ENCODE measurements at regions not wholly inside any gene's neighbourhood (a gene's known extent, or its start where the extent isn't known, plus 50 kb on each side); places are given as distances from the start of the nearest gene placed in this dataset.

DNA sequence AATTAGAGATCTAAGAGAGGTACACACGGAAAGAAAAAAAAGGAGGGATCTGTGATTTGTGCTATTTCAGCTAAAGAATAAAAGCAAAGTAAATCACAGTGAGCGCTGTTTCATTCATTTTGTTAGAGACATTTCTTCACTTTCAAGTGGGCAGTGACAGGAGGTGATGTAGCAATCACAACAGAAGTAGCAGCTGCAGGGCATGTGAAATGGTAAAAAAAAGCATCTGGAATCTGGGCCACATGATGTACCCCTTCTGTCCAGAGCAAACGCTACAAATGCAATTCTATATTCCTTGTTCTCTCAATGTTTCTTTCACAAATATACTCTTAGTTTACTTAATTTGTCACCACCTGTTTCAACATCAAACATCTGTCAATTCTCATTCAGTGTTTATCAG is 786.5 kb downstream of the LRRIQ3 start:
- Mint-ChIP-seq H3K27me3 (ENCODE audit: low read depth in 3 of 3) (peaks cover 0 to 4% (median 0%) of the 10 kb centered on the region in 3 donors), H3K36me3 (no peaks in the 10 kb centered on the region), H3K27ac (no peak overlapping the region), H3K4me3 (no peak overlapping the region), H3K9me3 (peaks cover 12 to 47% (median 20%) of the 10 kb centered on the region in 6 donors), H3K4me1 (no peaks in the 10 kb centered on the region)
- no peak for DNase-seq

DNA sequence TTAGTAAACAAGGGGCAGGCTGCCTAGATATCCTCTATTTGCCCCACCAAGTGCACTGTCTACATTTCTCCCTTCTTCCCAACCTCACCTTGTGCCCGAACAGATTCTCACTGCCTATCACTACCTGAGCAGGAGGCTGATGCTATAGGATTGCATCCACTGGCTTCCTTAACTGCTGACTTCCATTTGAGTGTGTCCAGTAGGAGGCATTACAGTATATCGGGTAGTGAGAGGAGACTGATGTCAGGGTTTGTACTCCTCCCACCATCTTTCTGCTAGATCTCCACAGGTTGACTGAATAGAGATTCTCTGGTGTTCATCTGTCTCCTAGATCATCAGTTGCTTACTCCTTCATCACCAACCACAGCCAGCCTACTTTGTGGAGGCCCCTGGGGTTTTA is 796.3 kb downstream of the LRRIQ3 start:
- Mint-ChIP-seq H3K27ac (no peak overlapping the region), H3K36me3 (no peaks in the 10 kb centered on the region), H3K4me1 (no peaks in the 10 kb centered on the region), H3K4me3 (no peak overlapping the region), H3K27me3 (ENCODE audit: low read depth in 3 of 3) (no peaks in the 10 kb centered on the region), H3K9me3 (peaks cover 3 to 23% (median 11%) of the 10 kb centered on the region in 6 donors)
- no peak for DNase-seq

DNA sequence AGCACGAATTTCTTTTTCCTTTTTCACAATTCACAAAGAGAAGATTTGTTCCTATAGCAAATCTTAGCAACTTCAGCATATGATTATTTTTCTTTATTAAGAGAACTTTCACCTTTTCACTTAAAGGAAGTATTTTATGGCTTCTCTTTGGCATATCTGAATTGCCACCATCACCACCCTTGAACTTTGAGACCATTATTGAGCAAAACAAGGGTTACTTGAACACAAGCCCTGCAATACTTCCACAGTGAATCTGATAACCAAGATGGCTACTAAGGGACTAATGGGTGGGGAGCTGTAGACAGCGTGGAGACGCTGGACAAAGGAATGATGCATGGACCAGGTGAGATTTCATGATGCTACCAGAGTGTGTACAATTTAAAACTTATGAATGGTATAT is 815.0 kb downstream of the LRRIQ3 start:
- no peak overlapping the region for H3K27ac Mint-ChIP-seq
- H3K4me3 Mint-ChIP-seq, result no peak overlapping the region
- no peak for DNase-seq
- H3K9me3 Mint-ChIP-seq, result peaks cover 3 to 34% (median 22%) of the 10 kb centered on the region in 6 donors
- H3K36me3 Mint-ChIP-seq, result no peaks in the 10 kb centered on the region
- no peaks in the 10 kb centered on the region for H3K27me3 Mint-ChIP-seq (ENCODE audit: low read depth in 3 of 3)
- no peaks in the 10 kb centered on the region for H3K4me1 Mint-ChIP-seq

DNA sequence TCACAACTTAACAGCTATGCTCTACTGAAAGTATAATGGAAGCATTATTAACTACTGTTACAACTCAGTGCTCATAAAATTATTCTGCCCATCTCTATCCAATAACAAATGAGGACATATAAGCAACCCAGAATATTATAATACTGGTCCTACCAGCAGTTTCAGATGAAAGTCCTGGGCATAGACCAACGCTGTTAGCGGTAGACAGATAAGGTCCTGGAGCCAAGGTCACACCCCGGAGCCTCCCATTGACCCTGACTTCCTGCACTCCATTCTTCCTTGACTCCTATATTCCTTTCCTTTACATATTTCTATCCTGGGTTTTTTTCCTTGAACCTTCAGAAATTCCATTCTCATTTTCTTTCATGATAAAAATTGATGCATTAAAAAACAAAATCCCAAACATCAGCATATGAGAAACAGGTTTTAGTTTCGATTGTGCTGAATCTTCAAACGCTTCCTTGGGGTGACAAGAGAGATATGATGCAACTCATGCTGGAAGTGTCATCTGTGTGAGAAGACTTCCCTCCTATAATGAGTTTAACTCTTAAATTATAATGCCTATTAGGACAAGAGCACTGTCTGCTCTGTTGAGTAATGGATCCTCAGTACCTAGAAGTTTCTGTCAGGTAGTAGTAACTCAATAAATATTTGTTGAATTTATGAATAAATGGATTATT is 831.1 kb downstream of the LRRIQ3 start:
- H3K4me3 Mint-ChIP-seq, result no peak overlapping the region
- H3K27me3 Mint-ChIP-seq (ENCODE audit: low read depth in 3 of 3), result no peaks in the 10 kb centered on the region
- H3K9me3 Mint-ChIP-seq, result peaks cover 7 to 62% (median 21%) of the 10 kb centered on the region in 6 donors
- DNase-seq, result no peak
- peaks cover 0 to 4% (median 0%) of the 10 kb centered on the region in 3 donors for H3K36me3 Mint-ChIP-seq
- no peaks in the 10 kb centered on the region for H3K4me1 Mint-ChIP-seq
- H3K27ac Mint-ChIP-seq, result no peak overlapping the region

DNA sequence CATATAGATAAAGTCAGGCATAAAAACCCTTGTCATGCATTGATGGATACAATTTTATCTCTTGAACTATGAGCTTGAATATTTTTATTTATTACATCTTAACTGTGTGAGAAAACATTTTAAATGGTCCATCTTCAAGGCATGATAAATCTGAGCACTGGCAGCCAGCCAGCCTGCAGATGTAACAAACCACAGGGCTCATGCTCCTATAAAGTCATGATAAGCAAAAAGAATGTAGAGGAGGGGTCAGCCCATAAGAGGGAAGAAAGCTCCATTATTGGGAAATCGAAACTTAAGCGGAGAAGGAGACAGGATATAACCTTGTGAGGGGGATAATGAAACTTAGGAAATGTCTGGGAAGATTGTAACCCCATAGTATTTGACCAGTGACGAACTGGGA is 839.0 kb downstream of the LRRIQ3 start:
- Mint-ChIP-seq H3K36me3 (no peaks in the 10 kb centered on the region), H3K27ac (no peak overlapping the region), H3K27me3 (ENCODE audit: low read depth in 3 of 3) (no peaks in the 10 kb centered on the region), H3K4me3 (no peak overlapping the region), H3K9me3 (peaks cover 9 to 31% (median 20%) of the 10 kb centered on the region in 6 donors), H3K4me1 (no peaks in the 10 kb centered on the region)
- DNase-seq, result no peak

DNA sequence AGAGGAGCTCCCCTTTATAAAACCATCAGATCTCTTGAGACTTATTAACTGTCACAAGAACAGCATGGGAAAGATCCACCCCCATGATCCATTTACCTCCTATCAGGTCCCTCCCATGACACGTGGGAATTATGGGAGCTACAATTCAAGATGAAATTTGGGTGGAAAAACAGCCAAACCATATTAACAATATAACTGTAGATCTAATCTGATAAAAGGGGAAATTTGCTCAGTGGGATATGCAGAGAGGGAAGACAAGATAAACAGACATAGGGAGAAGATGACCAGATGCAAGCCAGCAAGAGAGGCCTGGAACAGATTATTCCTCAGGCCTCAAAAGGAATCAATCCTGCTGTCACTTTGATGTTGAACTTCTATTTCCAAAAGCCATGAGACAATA is 841.5 kb downstream of the LRRIQ3 start:
- peaks cover 8 to 31% (median 15%) of the 10 kb centered on the region in 6 donors for H3K9me3 Mint-ChIP-seq
- H3K27ac Mint-ChIP-seq, result no peak overlapping the region
- H3K27me3 Mint-ChIP-seq (ENCODE audit: low read depth in 3 of 3), result no peaks in the 10 kb centered on the region
- H3K36me3 Mint-ChIP-seq, result no peaks in the 10 kb centered on the region
- no peak for DNase-seq
- no peaks in the 10 kb centered on the region for H3K4me1 Mint-ChIP-seq
- H3K4me3 Mint-ChIP-seq, result no peak overlapping the region

DNA sequence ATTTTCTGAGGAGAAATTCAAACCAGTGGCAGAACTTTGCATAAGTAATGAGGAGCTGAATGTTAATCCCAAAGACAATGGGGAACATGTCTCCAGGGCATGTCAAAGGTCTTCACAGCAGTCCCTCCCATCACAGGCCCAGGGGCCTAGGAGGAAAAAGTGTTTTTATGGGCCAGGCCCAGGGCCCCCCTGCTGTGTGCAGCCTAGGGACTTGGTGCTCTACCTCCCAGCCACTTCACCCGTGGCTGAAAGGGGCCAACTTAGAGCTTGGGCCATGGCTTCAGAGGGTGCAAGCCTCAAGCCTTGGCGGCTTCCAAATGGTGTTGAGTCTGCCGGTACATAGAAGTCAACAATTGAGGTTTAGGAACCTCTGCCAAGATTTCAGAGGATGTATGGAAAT is 854.0 kb downstream of the LRRIQ3 start:
- H3K27ac Mint-ChIP-seq, result no peak overlapping the region
- H3K36me3 Mint-ChIP-seq, result peaks cover 0 to 6% (median 0%) of the 10 kb centered on the region in 3 donors
- peaks cover 0 to 1% (median 0%) of the 10 kb centered on the region in 3 donors for H3K27me3 Mint-ChIP-seq (ENCODE audit: low read depth in 3 of 3)
- no peak overlapping the region for H3K4me3 Mint-ChIP-seq
- DNase-seq, result no peak
- peaks cover 9 to 37% (median 25%) of the 10 kb centered on the region in 6 donors for H3K9me3 Mint-ChIP-seq
- no peaks in the 10 kb centered on the region for H3K4me1 Mint-ChIP-seq

DNA sequence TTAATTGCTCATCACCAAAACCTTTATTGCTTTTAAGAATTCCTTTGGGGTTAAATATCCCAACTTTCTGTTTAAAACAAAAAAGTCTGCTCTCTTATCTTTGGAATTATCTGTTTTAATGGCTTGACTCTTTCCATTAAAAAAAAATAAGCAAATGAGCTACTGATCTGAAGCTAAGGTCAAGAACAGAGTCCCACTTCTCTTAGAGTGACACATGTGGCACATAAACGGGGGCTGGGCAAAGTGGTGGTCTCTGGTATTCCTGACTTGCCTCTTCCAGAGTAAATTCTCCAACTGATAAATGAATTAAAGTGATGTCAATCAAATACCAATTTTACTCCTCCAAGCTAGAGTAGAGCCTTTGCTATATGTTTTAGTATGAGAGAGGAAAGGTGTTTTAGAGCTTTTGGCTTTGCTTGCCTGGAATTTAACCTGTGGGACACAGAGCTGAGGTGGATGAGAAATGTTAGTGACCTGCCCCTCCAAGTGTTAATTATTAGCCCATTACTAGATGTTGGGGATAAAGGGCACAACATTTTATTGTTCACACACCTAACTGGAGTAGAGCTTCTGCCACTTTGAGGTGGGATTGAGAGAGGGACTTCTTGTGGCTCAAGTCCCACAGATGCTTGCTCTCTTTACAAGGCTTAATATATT is 864.0 kb downstream of the LRRIQ3 start:
- peaks cover 0 to 3% (median 0%) of the 10 kb centered on the region in 3 donors for H3K36me3 Mint-ChIP-seq
- H3K4me1 Mint-ChIP-seq, result no peaks in the 10 kb centered on the region
- H3K27ac Mint-ChIP-seq, result no peak overlapping the region
- DNase-seq, result no peak
- H3K4me3 Mint-ChIP-seq, result no peak overlapping the region
- H3K27me3 Mint-ChIP-seq (ENCODE audit: low read depth in 3 of 3), result peaks cover 0 to 3% (median 2%) of the 10 kb centered on the region in 3 donors
- H3K9me3 Mint-ChIP-seq, result peaks cover 10 to 39% (median 33%) of the 10 kb centered on the region in 6 donors

DNA sequence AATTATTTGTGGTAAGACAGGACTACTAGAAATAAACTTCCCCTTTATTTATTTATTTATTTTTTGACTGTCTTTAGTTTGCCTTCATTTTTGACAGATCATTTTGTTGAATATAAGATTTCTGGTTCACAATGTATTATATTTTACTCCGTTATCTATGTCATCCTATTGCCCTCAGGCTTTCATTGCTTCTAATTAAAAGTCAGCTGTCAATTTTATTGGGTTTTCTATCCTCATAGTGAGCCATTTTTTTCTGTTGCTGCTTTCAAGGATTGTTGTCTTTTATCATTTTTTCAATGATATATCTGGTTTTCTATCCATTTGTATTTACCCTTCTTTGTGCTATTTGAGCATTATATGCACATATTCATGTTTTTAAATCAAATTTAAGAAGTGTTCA is 866.2 kb downstream of the LRRIQ3 start:
- H3K27me3 Mint-ChIP-seq (ENCODE audit: low read depth in 3 of 3), result peaks cover 0 to 3% (median under 1%) of the 10 kb centered on the region in 3 donors
- H3K27ac Mint-ChIP-seq, result no peak overlapping the region

DNA sequence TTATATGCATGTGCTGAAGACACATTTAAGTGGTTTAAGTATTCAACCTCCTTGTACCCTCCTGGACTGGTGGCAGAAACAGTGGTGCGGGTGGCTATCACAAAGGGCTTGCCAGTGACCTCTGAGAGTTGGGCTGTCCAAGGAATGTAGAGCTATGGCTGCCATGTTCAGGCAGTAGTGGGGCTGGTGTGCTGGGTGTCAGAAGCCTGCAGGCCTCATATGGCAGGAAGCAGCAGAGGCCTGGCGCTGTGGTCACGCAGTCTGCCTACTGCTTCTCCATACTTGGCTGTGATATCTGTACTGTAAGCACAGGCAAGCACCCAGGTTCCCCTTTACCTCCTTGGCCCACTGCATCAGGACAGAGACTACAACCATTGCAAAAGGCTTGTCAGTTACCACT is 870.0 kb downstream of the LRRIQ3 start:
- H3K4me1 Mint-ChIP-seq, result no peaks in the 10 kb centered on the region
- no peak for DNase-seq
- H3K36me3 Mint-ChIP-seq, result peaks cover 0 to 5% (median 3%) of the 10 kb centered on the region in 3 donors
- peaks cover 0 to 3% (median 0%) of the 10 kb centered on the region in 3 donors for H3K27me3 Mint-ChIP-seq (ENCODE audit: low read depth in 3 of 3)
- H3K9me3 Mint-ChIP-seq, result peaks cover 16 to 60% (median 45%) of the 10 kb centered on the region in 6 donors
- no peak overlapping the region for H3K4me3 Mint-ChIP-seq
- H3K27ac Mint-ChIP-seq, result no peak overlapping the region

More for the DNA sequence above, 866.2 kb downstream of the LRRIQ3 start:
- Mint-ChIP-seq H3K4me3 (no peak overlapping the region), H3K36me3 (peaks cover 0 to 3% (median 0%) of the 10 kb centered on the region in 3 donors), H3K9me3 (peaks cover 18 to 49% (median 34%) of the 10 kb centered on the region in 6 donors), H3K4me1 (no peaks in the 10 kb centered on the region)
- no peak for DNase-seq

DNA sequence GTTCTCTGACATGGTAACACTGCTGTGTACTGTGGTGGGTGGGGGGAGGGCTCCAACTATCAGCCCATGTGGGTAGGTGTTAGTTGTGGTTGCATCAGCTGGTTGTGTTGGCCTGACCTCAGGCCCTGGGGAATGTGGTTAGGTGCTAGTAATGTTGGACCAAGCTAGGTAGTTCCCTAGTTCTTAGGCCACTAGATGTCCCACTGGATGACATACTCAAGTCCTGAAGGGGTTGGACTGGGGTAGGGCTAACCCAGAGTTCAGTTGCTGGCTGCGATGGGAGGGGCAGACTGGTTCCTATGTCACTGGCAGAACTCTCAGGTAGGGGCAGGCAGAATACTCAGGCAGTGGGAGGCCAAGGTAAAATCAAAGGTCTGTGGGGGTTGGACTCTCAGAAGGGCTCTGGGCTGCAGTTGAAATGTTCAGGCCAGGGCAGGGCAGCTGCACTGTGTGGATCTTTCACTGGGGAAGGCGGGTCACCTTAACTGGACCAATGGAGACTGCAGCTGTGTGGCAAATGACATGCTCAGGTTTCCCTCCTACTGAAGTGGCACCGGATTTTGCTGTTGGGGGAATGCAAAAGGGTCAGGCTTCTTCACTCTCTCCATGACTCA is 870.7 kb downstream of the LRRIQ3 start:
- DNase-seq, result no peak
- Mint-ChIP-seq H3K27me3 (ENCODE audit: low read depth in 3 of 3) (peaks cover 0 to 4% (median 0%) of the 10 kb centered on the region in 3 donors), H3K27ac (no peak overlapping the region), H3K4me1 (no peaks in the 10 kb centered on the region), H3K9me3 (peaks cover 15 to 62% (median 44%) of the 10 kb centered on the region in 6 donors), H3K4me3 (no peak overlapping the region), H3K36me3 (peaks cover 0 to 5% (median 0%) of the 10 kb centered on the region in 3 donors)

DNA sequence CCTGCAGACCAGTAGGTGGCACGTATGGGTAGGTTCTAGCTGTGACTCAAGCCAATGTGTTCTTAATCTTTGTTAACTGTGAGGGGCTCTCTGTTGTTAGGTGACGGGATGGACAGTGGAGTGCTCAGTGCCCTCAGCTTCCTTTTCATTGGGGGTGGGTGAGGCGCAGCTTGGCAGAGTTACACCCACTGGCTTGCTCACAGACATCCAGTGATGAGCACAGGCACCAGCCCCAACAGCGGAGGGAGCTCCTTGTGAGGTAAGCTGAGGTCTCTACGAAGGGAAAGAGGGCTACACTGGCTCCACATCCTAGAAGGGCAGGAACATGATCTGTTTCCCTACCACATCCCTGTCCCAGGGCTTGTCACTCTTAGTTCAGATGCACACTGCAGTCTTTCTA is 871.3 kb downstream of the LRRIQ3 start:
- H3K4me3 Mint-ChIP-seq, result no peak overlapping the region
- no peak overlapping the region for H3K27ac Mint-ChIP-seq
- peaks cover 15 to 62% (median 41%) of the 10 kb centered on the region in 6 donors for H3K9me3 Mint-ChIP-seq
- H3K4me1 Mint-ChIP-seq, result no peaks in the 10 kb centered on the region
- peaks cover 0 to 5% (median 0%) of the 10 kb centered on the region in 3 donors for H3K36me3 Mint-ChIP-seq
- DNase-seq, result no peak
- peaks cover 0 to 4% (median 0%) of the 10 kb centered on the region in 3 donors for H3K27me3 Mint-ChIP-seq (ENCODE audit: low read depth in 3 of 3)

DNA sequence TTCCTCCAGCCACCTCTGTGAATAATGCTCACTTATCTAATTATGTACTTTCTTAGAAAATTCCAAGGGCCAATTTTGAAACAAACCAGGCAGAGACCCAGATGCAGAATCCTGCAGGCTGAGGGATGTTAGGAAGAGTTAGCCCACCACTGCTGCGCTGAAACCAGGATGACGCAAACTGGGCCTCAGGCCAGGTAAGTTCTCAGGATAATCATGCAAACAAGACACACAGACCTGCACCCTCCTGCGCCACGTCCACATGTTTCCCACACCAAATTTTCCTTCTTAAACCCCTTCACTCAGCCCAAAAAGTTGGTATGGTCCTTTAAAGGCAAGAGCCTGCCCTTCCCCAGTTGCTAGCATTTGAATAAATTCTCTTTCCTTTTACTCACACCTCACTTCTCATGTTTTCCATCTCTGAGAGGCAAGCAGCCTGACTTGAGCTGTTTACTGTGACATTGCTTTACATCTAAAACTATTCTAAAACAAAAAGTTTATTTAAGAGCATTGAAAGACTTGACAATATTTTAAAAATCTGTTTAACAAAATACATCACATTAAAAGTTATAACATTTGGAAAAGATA is 887.1 kb downstream of the LRRIQ3 start:
- no peak overlapping the region for H3K27ac Mint-ChIP-seq
- H3K27me3 Mint-ChIP-seq (ENCODE audit: low read depth in 3 of 3), result peaks cover 0 to 1% (median 1%) of the 10 kb centered on the region in 3 donors
- H3K4me1 Mint-ChIP-seq, result no peaks in the 10 kb centered on the region
- DNase-seq, result no peak
- H3K4me3 Mint-ChIP-seq, result no peak overlapping the region
- H3K36me3 Mint-ChIP-seq, result no peaks in the 10 kb centered on the region
- H3K9me3 Mint-ChIP-seq, result peaks cover 0 to 58% (median 16%) of the 10 kb centered on the region in 6 donors

All from immature natural killer cell (primary cell).